Coronary artery (tissue), 2 donors: ENCODE measurements at regions not wholly inside any gene's neighbourhood (a gene's known extent, or its start where the extent isn't known, plus 50 kb on each side); places are given as distances from the start of the nearest gene placed in this dataset.

Experiments
- DNase-seq: peaks from one replicate; pipeline ENCODE4 v3.0.0-alpha.2; 2017; ENCODE audit warnings: low spot score
- H3K27ac ChIP-seq, 2 donors: fragments of 200-600 bp; sonication (generic); one replicate each; pipeline ENCODE4 v1.5.1; 2016 to 2019
- H3K4me3 ChIP-seq: fragments of 200-600 bp; sonication (generic); 2 replicates; pipeline ENCODE4 v1.5.1; 2016; ENCODE audit warnings: mild to moderate bottlenecking, moderate library complexity
- CTCF ChIP-seq: fragments of 200-600 bp; sonication (generic); IDR thresholded peaks from one replicate; pipeline ENCODE4 v1.5.1; 2019; ENCODE audit warnings: antibody characterized with exemption

- no peak for TF ChIP-seq CTCF
- H3K4me3 ChIP-seq, result no peak overlapping the region
- DNase-seq, result no peak
- no peak overlapping the region for H3K27ac ChIP-seq
These were observed 67.6 kb downstream of the HTR1A start for GRCh38 chr5:63894690-63895089.

GRCh38 chr5:63878788-63879187 lies 83.5 kb downstream of the HTR1A start:
- DNase-seq, result no peak
- H3K27ac ChIP-seq, result no peak overlapping the region
- TF ChIP-seq CTCF, result no peak
- no peak overlapping the region for H3K4me3 ChIP-seq

GRCh38 chr5:63877961-63878360 lies 84.3 kb downstream of the HTR1A start:
- TF ChIP-seq CTCF, result no peak
- Histone ChIP-seq H3K4me3 (no peak overlapping the region), H3K27ac (no peak overlapping the region)
- DNase-seq, result no peak

- Histone ChIP-seq H3K4me3 (no peak overlapping the region), H3K27ac (no peak overlapping the region)
- no peak for DNase-seq
- no peak for TF ChIP-seq CTCF
These were observed 101.9 kb downstream of the HTR1A start for GRCh38 chr5:63860379-63860778.

GRCh38 chr5:63854076-63854475 lies 108.2 kb downstream of the HTR1A start:
- no peak overlapping the region for H3K4me3 ChIP-seq
- no peak for DNase-seq
- H3K27ac ChIP-seq, result no peak overlapping the region
- no peak for TF ChIP-seq CTCF

- DNase-seq, result no peak
- TF ChIP-seq CTCF, result no peak
- Histone ChIP-seq H3K27ac (no peak overlapping the region), H3K4me3 (no peak overlapping the region)
These were observed 119.1 kb downstream of the HTR1A start for GRCh38 chr5:63843190-63843589.

GRCh38 chr5:63837437-63837836 lies 124.8 kb downstream of the HTR1A start:
- TF ChIP-seq CTCF, result no peak
- no peak for DNase-seq
- H3K27ac ChIP-seq, result no peak overlapping the region
- H3K4me3 ChIP-seq, result no peak overlapping the region
